ENCODE measurements at regions not wholly inside any gene's neighbourhood (a gene's known extent, or its start where the extent isn't known, plus 50 kb on each side); places are given as distances from the start of the nearest gene placed in this dataset.

DNA sequence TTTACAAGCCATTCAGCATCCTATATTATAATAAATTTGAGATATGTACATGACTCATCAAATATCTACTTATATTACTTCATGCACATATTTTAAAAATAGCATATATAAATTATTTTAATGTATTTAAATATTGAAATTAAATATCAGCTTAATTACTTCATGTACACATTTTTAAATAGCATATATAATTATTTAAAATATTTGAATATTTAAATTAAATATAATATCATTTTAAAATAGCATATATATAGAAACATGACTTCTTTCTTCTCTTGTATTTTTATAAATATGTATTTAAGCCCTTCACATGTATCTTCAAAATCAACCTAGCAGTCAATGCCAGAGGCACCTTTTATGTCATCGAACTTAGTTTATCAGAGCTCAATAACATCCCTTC, 298.8 kb upstream of the DSEL start:
- H3K27ac Mint-ChIP-seq (ENCODE audit: unreplicated experiment): no peak overlapping the region
- no peaks in the 10 kb centered on the region for H3K27me3 Mint-ChIP-seq (ENCODE audit: unreplicated experiment)
- no peak for TF ChIP-seq CTCF (IDR thresholded peaks at IDR 0.05; ENCODE audit: partially characterized antibody, unreplicated experiment)
- no peaks in the 10 kb centered on the region for H3K36me3 Mint-ChIP-seq (ENCODE audit: unreplicated experiment)
- no peaks in the 10 kb centered on the region for H3K9me3 Mint-ChIP-seq (ENCODE audit: unreplicated experiment)
- no peak for DNase-seq
- H3K4me3 Mint-ChIP-seq (ENCODE audit: unreplicated experiment): no peak overlapping the region
- H3K4me1 Mint-ChIP-seq (ENCODE audit: low read depth, unreplicated experiment): no peaks in the 10 kb centered on the region

DNA sequence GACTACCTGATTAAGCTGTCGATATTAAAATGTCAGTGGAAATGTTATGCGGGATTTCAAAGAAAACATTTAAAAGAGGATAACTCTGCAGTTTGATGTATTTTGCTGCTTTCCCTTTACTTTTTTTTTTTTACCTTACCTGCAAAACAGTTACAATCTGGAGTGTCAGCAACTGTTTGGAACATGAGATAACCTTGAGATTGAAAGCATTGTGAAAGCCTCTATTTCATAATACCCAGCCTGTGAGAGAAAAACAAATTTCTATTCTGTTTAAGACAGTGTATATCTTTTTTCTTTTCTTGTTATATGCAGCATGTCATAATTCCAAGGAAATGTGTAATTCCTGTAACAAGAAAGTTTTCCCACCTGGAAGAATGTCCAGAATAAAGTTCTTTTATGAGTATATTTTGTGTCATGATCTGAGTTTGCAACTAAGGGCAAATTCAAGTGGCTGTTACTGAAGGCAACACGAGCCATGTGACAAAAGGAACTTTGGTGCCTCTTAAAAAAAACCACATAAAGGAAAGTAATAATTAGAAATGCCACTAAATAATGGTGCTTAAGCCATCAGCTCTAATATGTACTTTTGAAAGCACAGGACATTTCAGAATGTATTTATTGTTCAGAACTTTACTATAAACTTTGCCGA, 297.0 kb upstream of the DSEL start:
- DNase-seq: no peak
- no peak overlapping the region for H3K27ac Mint-ChIP-seq (ENCODE audit: unreplicated experiment)
- TF ChIP-seq CTCF (IDR thresholded peaks at IDR 0.05; ENCODE audit: partially characterized antibody, unreplicated experiment): no peak
- H3K4me3 Mint-ChIP-seq (ENCODE audit: unreplicated experiment): no peak overlapping the region
- no peaks in the 10 kb centered on the region for H3K4me1 Mint-ChIP-seq (ENCODE audit: low read depth, unreplicated experiment)
- H3K27me3 Mint-ChIP-seq (ENCODE audit: unreplicated experiment): no peaks in the 10 kb centered on the region
- no peaks in the 10 kb centered on the region for H3K9me3 Mint-ChIP-seq (ENCODE audit: unreplicated experiment)
- H3K36me3 Mint-ChIP-seq (ENCODE audit: unreplicated experiment): no peaks in the 10 kb centered on the region

DNA sequence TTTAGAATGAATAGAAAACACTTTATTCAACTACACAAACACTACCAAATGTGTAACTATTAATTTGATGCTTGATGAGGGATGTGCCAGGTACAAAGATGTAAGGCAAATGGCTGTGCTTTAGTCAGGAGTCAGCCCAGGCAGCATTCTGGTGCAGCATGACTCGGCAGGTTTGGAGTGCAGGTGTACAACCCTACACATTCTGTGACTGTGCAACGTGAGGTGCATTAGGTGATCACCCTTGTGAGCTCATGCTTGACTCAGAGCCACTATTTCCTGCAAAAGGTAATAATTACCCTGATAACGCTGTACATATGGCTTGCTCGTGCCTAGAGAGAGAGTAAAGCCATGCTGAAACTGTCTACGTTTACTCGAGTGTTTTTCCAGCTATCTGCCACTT, 288.7 kb upstream of the DSEL start:
- Mint-ChIP-seq H3K9me3 (ENCODE audit: unreplicated experiment) (no peaks in the 10 kb centered on the region), H3K27me3 (ENCODE audit: unreplicated experiment) (no peaks in the 10 kb centered on the region), H3K4me1 (ENCODE audit: low read depth, unreplicated experiment) (no peaks in the 10 kb centered on the region), H3K36me3 (ENCODE audit: unreplicated experiment) (peaks cover 6% of the 10 kb centered on the region), H3K4me3 (ENCODE audit: unreplicated experiment) (no peak overlapping the region), H3K27ac (ENCODE audit: unreplicated experiment) (no peak overlapping the region)
- no peak for DNase-seq
- no peak for TF ChIP-seq CTCF (IDR thresholded peaks at IDR 0.05; ENCODE audit: partially characterized antibody, unreplicated experiment)

DNA sequence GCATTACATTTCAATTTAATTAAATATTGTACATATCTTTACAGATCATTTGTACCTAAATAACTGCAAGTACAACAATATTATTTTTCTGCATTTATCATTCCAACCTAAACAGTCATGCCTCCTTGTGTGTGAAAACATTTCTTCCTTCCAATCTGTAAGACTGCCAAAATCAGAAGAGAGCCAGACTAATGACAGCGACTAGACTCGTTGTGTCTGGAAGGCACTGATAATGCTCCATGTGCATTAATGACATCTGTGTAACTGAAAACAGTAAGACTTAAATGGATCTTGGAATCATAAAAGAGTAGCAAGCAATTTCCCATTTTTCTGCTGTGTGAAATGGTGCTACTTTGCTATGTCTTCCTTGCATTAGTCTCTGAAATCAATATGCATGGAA, 278.0 kb upstream of the DSEL start:
- no peaks in the 10 kb centered on the region for H3K36me3 Mint-ChIP-seq (ENCODE audit: unreplicated experiment)
- H3K4me3 Mint-ChIP-seq (ENCODE audit: unreplicated experiment): no peak overlapping the region
- H3K27ac Mint-ChIP-seq (ENCODE audit: unreplicated experiment): no peak overlapping the region
- no peak for DNase-seq
- H3K27me3 Mint-ChIP-seq (ENCODE audit: unreplicated experiment): no peaks in the 10 kb centered on the region
- H3K4me1 Mint-ChIP-seq (ENCODE audit: low read depth, unreplicated experiment): peaks cover 5% of the 10 kb centered on the region
- TF ChIP-seq CTCF (IDR thresholded peaks at IDR 0.05; ENCODE audit: partially characterized antibody, unreplicated experiment): no peak
- H3K9me3 Mint-ChIP-seq (ENCODE audit: unreplicated experiment): peaks cover 2% of the 10 kb centered on the region

DNA sequence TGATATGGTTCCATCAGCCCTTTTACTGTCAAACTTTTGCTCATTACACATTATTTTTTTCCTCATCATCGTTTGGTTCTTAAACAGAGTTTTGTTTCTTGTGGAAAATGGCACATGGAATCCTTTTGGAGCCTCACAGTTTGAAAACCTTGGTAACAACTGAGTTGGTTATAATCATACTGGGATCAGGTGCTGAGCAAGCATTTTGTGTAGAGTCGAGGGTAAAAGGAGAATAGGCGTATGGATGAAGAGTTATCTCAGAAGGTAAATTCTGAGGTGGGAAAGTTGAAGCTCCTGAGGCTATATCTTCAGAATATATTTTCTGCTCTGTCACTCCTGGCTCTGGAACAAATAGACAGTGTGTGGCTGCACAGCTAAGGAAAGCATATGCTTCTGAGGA, 274.0 kb upstream of the DSEL start:
- Mint-ChIP-seq H3K36me3 (ENCODE audit: unreplicated experiment) (no peaks in the 10 kb centered on the region), H3K27ac (ENCODE audit: unreplicated experiment) (no peak overlapping the region), H3K4me3 (ENCODE audit: unreplicated experiment) (no peak overlapping the region), H3K4me1 (ENCODE audit: low read depth, unreplicated experiment) (peaks cover 3% of the 10 kb centered on the region), H3K27me3 (ENCODE audit: unreplicated experiment) (no peaks in the 10 kb centered on the region), H3K9me3 (ENCODE audit: unreplicated experiment) (peaks cover 2% of the 10 kb centered on the region)
- no peak for TF ChIP-seq CTCF (IDR thresholded peaks at IDR 0.05; ENCODE audit: partially characterized antibody, unreplicated experiment)
- DNase-seq: no peak

Measured in glutamatergic neuron (in vitro differentiated cells).